Activated T-cell treated with anti-CD3 and anti-CD28 coated beads for 1 hour (primary cell): ENCODE measurements at regions not wholly inside any gene's neighbourhood (a gene's known extent, or its start where the extent isn't known, plus 50 kb on each side); places are given as distances from the start of the nearest gene placed in this dataset.
"Not testable (repeated sequence)": the region's sequence is repeated elsewhere in the genome, so short reads cannot be mapped to it uniquely, and the experiment has no call there.

Source experiments
- DNase-seq: peaks from one replicate; pipeline ENCODE4 v3.0.0-alpha.2; 2020; ENCODE audit warnings: low read depth

- no peak for DNase-seq
Observed at GRCh38 chr22:48727454-48728058, 1100.1 kb downstream of the BRD1 start.

GRCh38 chr22:48724899-48725298 lies 1102.8 kb downstream of the BRD1 start:
- DNase-seq: no peak

- no peak for DNase-seq
Observed at GRCh38 chr22:48722661-48723060, 1105.0 kb downstream of the BRD1 start.

GRCh38 chr22:48721395-48721669 lies 1106.3 kb downstream of the BRD1 start:
- no peak for DNase-seq

- no peak for DNase-seq
Observed at GRCh38 chr22:48720662-48721394, 1106.8 kb downstream of the BRD1 start.

GRCh38 chr22:48719978-48720661 lies 1107.6 kb downstream of the BRD1 start:
- DNase-seq: no peak

- DNase-seq: no peak
Observed at GRCh38 chr22:48718818-48719500, 1108.7 kb downstream of the BRD1 start.

- DNase-seq: no peak
Observed at GRCh38 chr22:48717883-48718817, 1109.5 kb downstream of the BRD1 start.

GRCh38 chr22:48717076-48717810 lies 1110.4 kb downstream of the BRD1 start:
- DNase-seq: no peak

- not testable (repeated sequence) for DNase-seq
Observed at GRCh38 chr22:48716154-48716553, 1111.5 kb downstream of the BRD1 start.

GRCh38 chr22:48715511-48715910 lies 1112.2 kb downstream of the BRD1 start:
- DNase-seq: no peak

GRCh38 chr22:48714231-48714630 lies 1113.4 kb downstream of the BRD1 start:
- DNase-seq: no peak

- DNase-seq: no peak
Observed at GRCh38 chr22:48713272-48714205, 1114.1 kb downstream of the BRD1 start.

- DNase-seq: no peak
Observed at GRCh38 chr22:48712558-48713271, 1115.0 kb downstream of the BRD1 start.

- no peak for DNase-seq
Observed at GRCh38 chr22:48711669-48712068, 1116.0 kb downstream of the BRD1 start.

- DNase-seq: no peak
Observed at GRCh38 chr22:48711031-48711431, 1116.6 kb downstream of the BRD1 start.

- no peak for DNase-seq
Observed at GRCh38 chr22:48710410-48710809, 1117.3 kb downstream of the BRD1 start.

GRCh38 chr22:48709976-48710375 lies 1117.7 kb downstream of the BRD1 start:
- no peak for DNase-seq

- DNase-seq: no peak
Observed at GRCh38 chr22:48709453-48709852, 1118.2 kb downstream of the BRD1 start.
